Neutrophil (primary cell): ENCODE measurements at regions not wholly inside any gene's neighbourhood (a gene's known extent, or its start where the extent isn't known, plus 50 kb on each side); places are given as distances from the start of the nearest gene placed in this dataset.
"Not testable (repeated sequence)": the region's sequence is repeated elsewhere in the genome, so short reads cannot be mapped to it uniquely, and the experiment has no call there.

ENCODE experiments used
- H3K27ac ChIP-seq: fragments of 200-600 bp; sonication (generic); 2 replicates; pipeline ENCODE4 v1.5.1; 2016; ENCODE audit warnings: mild to moderate bottlenecking, moderate library complexity
- H3K27me3 ChIP-seq: fragments of 200-600 bp; sonication (generic); 2 replicates; pipeline ENCODE4 v1.6.0; 2016; ENCODE audit warnings: mild to moderate bottlenecking
- H3K36me3 ChIP-seq: fragments of 200-600 bp; sonication (generic); 2 replicates; pipeline ENCODE4 v1.5.1; 2017
- H3K4me1 ChIP-seq, 2 experiments: fragments of 200-600 bp in 1 of 2; sonication (generic) in 1 of 2; 1 replicate in 1 of 2; 2 replicates in 1 of 2; pipeline versions ENCODE4 v1.5.1 to v1.6.1; 2013 to 2016; ENCODE audit warnings: low read depth in 1 of 2, low read length in 1 of 2, mild to moderate bottlenecking in 1 of 2, moderate library complexity in 1 of 2; ENCODE audit not compliant: control insufficient read depth in 1 of 2, insufficient read depth in 1 of 2
- H3K4me3 ChIP-seq, 2 experiments: fragments of 200-600 bp in 1 of 2; sonication (generic) in 1 of 2; 1 replicate in 1 of 2; 2 replicates in 1 of 2; pipeline ENCODE4 v1.5.1; 2013 to 2016; ENCODE audit warnings: low read depth in 1 of 2, low read length in 1 of 2, mild to moderate bottlenecking in 1 of 2, moderate library complexity in 1 of 2
- H3K9me3 ChIP-seq: fragments of 200-600 bp; sonication (generic); 2 replicates; pipeline ENCODE4 v1.5.1; 2016
- TF ChIP-seq, protein P1 (sequence below): fragments of 200-600 bp; sonication (generic); IDR thresholded peaks from 2 replicates; pipeline ENCODE4 v1.5.1; 2016; ENCODE audit warnings: antibody characterized with exemption

DNA sequence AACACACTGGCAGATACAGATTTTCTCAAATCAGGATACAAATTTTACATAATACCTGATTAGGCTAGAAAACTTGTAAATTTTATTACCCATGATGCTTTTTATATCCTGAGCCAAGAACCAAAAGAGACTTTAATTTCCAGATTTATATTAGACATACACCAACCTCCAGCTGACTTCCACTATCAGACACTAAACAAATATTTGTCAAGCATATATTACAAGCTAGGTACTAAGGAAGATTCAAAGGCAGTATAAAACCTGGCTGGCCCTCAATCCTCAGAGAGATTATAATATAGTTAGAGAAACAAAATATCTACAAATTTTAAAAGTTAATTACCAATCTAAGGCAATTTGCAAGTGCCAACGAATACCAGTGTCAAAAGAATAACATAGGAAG, 357.8 kb upstream of the F9 start:
- Histone ChIP-seq H3K4me3 (no peak overlapping the region), H3K4me1 (no peaks in the 10 kb centered on the region), H3K36me3 (no peaks in the 10 kb centered on the region), H3K27me3 (no peaks in the 10 kb centered on the region), H3K9me3 (no peaks in the 10 kb centered on the region), H3K27ac (no peak overlapping the region)
- TF ChIP-seq, protein P1, sequence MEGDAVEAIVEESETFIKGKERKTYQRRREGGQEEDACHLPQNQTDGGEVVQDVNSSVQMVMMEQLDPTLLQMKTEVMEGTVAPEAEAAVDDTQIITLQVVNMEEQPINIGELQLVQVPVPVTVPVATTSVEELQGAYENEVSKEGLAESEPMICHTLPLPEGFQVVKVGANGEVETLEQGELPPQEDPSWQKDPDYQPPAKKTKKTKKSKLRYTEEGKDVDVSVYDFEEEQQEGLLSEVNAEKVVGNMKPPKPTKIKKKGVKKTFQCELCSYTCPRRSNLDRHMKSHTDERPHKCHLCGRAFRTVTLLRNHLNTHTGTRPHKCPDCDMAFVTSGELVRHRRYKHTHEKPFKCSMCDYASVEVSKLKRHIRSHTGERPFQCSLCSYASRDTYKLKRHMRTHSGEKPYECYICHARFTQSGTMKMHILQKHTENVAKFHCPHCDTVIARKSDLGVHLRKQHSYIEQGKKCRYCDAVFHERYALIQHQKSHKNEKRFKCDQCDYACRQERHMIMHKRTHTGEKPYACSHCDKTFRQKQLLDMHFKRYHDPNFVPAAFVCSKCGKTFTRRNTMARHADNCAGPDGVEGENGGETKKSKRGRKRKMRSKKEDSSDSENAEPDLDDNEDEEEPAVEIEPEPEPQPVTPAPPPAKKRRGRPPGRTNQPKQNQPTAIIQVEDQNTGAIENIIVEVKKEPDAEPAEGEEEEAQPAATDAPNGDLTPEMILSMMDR: no peak

DNA sequence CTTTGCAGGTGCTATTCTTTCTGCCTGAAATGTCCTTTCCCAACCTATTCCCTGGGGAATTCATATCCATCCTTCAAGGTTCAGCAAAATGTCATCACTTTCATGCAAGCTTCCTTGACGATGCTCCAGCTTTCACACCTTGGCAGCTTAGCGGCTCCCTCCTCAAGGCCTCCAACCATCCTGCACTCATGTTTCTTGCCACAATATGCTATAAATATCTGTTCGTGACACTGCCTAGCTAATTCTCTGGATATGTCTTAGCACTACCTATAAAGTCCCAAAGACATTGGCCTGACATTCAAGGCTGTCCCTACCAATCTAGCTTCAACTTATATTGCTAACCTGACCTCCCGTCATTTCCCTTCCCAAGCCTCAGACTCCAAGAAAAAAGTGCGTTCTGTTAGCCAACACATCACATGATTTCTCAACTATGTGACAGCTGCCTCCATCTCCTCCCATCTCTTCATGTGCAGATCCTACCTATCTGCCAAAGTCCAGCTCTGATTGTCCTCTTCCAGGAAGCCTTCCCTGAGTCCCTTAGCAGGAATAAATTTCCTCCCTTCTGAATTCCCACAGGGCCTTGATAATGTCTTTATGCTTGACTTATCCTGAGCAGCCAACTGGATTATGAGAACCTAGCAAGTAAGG, 359.9 kb upstream of the F9 start:
- no peaks in the 10 kb centered on the region for H3K4me1 ChIP-seq
- no peak overlapping the region for H3K27ac ChIP-seq
- H3K36me3 ChIP-seq: no peaks in the 10 kb centered on the region
- no peak overlapping the region for H3K4me3 ChIP-seq
- H3K9me3 ChIP-seq: no peaks in the 10 kb centered on the region
- no peaks in the 10 kb centered on the region for H3K27me3 ChIP-seq
- TF ChIP-seq, protein P1: no peak

DNA sequence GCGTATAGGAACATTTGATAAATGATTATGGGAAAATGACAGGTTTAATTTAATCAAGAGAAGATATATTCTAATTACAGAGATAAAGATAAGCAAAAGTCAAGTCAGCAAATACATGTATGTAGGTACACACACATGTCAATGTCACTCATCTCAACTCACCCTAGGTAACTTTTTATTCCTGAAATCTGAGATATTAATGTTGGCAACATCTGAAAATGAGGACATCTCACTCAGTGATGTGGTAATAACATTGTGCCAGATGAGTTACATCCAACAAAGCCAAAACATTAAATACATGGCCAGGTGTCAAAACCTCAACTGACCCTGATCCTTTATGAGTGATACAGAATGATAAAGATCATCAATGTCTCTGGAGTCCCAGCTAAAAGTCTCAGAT, 363.3 kb upstream of the F9 start:
- H3K4me3 ChIP-seq: no peak overlapping the region
- TF ChIP-seq, protein P1: no peak
- no peak overlapping the region for H3K27ac ChIP-seq
- H3K4me1 ChIP-seq: no peaks in the 10 kb centered on the region
- H3K9me3 ChIP-seq: no peaks in the 10 kb centered on the region
- no peaks in the 10 kb centered on the region for H3K36me3 ChIP-seq
- H3K27me3 ChIP-seq: no peaks in the 10 kb centered on the region

DNA sequence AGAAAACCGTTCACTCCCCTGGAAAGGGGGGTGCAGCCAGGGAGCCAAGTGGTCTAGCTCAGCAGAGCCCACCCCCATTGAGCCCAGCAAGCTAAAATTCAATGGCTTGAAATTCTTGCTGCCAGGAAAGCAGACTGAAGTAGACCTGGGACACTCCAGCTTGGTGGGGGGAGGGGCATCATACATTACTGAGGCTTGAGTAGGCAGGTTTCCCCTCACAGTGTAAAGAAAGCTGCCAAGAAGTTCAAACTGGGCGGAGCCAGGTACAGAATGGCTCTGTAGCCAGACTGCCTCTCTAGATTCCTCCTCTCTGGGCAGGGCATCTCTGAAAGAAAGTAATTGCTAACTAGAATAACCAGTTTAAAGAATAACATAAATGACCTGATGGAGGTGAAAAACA, 372.3 kb upstream of the F9 start:
- TF ChIP-seq, protein P1: no peak
- no peaks in the 10 kb centered on the region for H3K9me3 ChIP-seq

DNA sequence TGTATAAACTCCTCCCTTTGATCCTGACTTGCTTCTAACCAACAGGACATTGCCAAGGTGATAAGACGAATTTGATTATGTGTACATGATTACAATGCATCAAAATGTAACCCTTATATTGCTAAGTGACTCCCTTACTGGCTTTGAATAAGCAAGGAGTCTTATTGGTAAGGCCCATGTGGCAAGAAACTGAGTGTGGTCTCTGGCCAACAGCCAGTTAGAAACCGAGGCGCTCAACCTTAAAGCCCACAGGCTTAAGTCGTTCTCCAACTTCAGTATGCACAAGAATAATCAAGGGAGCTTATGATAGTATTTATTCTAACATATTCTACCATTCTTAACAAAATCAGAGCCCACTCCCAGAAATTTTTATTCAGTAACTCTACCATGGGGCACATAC, 374.2 kb upstream of the F9 start:
- TF ChIP-seq, protein P1: no peak
- Histone ChIP-seq H3K4me1 (no peaks in the 10 kb centered on the region), H3K4me3 (no peak overlapping the region), H3K27ac (no peak overlapping the region), H3K9me3 (no peaks in the 10 kb centered on the region), H3K36me3 (no peaks in the 10 kb centered on the region), H3K27me3 (no peaks in the 10 kb centered on the region)

More for the DNA sequence above, 372.3 kb upstream of the F9 start:
- no peaks in the 10 kb centered on the region for H3K36me3 ChIP-seq
- no peak overlapping the region for H3K4me3 ChIP-seq
- no peak overlapping the region for H3K27ac ChIP-seq
- no peaks in the 10 kb centered on the region for H3K4me1 ChIP-seq
- no peaks in the 10 kb centered on the region for H3K27me3 ChIP-seq

DNA sequence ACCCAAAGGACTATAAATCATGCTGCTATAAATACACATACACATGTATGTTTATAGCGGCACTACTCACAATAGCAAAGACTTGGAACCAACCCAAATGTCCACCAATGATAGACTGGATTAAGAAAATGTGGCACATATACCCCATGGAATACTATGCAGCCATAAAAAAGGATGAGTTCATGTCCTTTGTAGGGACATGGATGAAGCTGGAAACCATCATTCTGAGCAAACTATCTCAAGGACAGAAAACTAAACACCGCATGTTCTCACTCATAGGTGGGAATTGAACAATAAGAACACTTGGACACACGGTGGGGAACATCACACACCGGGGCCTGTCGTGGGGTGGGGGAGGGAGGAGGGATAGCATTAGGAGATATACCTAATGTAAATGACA, 383.9 kb upstream of the F9 start:
- not testable (repeated sequence) for H3K4me1 ChIP-seq, H3K27ac ChIP-seq, H3K36me3 ChIP-seq, H3K9me3 ChIP-seq, H3K4me3 ChIP-seq, H3K27me3 ChIP-seq
